Vagina (tissue), 2 donors: ENCODE measurements at regions not wholly inside any gene's neighbourhood (a gene's known extent, or its start where the extent isn't known, plus 50 kb on each side); places are given as distances from the start of the nearest gene placed in this dataset.

ENCODE experiments used
- CTCF ChIP-seq, 3 experiments: fragments of 450-650 bp in 2 of 3; fragments of 200-600 bp in 1 of 3; sonication (generic) in 1 of 3; IDR thresholded peaks; one replicate each; pipeline ENCODE4 v1.5.1; 2017 to 2019; ENCODE audit warnings: antibody characterized with exemption in 3 of 3, mild to moderate bottlenecking in 2 of 3, moderate library complexity in 2 of 3
- POLR2A ChIP-seq, 2 donors: fragments of 450-650 bp; IDR thresholded peaks; one replicate each; pipeline ENCODE4 v1.6.1; 2017; ENCODE audit warnings: antibody characterized with exemption in 2 of 2, mild to moderate bottlenecking in 2 of 2, moderate library complexity in 2 of 2

GRCh38 chr7:68417659-68418058 lies 1180.6 kb upstream of the AUTS2 start:
- TF ChIP-seq CTCF (IDR thresholded peaks at IDR 0.05) (no peak), POLR2A (IDR thresholded peaks at IDR 0.05) (no peak)
